ENCODE measurements at regions not wholly inside any gene's neighbourhood (a gene's known extent, or its start where the extent isn't known, plus 50 kb on each side); places are given as distances from the start of the nearest gene placed in this dataset.

DNA sequence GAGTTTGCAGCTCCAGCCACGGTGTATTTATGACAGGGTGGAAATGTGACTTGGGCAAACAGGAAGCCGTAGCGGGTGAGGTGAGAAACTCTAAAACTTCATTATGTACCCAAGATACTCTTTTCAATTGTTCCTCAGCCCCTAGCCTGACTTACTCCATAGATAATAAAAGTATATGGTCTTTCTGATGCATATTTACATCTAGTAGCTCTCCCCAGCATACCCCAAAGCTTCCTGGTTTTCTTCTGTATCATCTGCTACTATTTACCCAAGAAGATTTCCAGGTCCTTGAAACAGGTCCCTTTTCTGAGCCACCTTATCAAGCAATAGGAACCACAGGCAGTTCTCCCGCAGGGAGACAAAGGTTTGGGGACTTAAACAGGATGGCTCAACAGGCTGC, 201.5 kb upstream of the ESRRG start:
- Histone ChIP-seq H3K27me3 (ENCODE audit: control insufficient read depth, insufficient read depth, low read length) (no peaks in the 10 kb centered on the region), H3K4me3 (ENCODE audit: low read length in 3 of 3) (no peak overlapping the region), H3K27ac (ENCODE audit: low read depth in 2 of 2, low read length in 2 of 2) (no peak overlapping the region), H3K9me3 (ENCODE audit: control insufficient read depth in 2 of 3, insufficient read depth in 1 of 3, low read length in 3 of 3) (no peaks in the 10 kb centered on the region), H3K36me3 (ENCODE audit: control insufficient read depth in 2 of 3, insufficient read depth in 3 of 3, low read length in 3 of 3) (no peaks in the 10 kb centered on the region), H3K9ac (ENCODE audit: low read length in 3 of 3) (no peak overlapping the region), H3K4me1 (ENCODE audit: control insufficient read depth in 2 of 3, insufficient read depth in 2 of 3, low read depth in 1 of 3, low read length in 3 of 3) (peaks cover 0 to 11% (median 2%) of the 10 kb centered on the region in 3 donors)
- TF ChIP-seq, protein P1, sequence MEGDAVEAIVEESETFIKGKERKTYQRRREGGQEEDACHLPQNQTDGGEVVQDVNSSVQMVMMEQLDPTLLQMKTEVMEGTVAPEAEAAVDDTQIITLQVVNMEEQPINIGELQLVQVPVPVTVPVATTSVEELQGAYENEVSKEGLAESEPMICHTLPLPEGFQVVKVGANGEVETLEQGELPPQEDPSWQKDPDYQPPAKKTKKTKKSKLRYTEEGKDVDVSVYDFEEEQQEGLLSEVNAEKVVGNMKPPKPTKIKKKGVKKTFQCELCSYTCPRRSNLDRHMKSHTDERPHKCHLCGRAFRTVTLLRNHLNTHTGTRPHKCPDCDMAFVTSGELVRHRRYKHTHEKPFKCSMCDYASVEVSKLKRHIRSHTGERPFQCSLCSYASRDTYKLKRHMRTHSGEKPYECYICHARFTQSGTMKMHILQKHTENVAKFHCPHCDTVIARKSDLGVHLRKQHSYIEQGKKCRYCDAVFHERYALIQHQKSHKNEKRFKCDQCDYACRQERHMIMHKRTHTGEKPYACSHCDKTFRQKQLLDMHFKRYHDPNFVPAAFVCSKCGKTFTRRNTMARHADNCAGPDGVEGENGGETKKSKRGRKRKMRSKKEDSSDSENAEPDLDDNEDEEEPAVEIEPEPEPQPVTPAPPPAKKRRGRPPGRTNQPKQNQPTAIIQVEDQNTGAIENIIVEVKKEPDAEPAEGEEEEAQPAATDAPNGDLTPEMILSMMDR (IDR thresholded peaks at IDR 0.05; ENCODE audit: borderline replicate concordance, extremely low read depth, insufficient read depth), result no peak
- intact Hi-C loops (cut with DNase I), result no loop called here
- DNase-seq, result no peak
- FAIRE-seq, result no peak

DNA sequence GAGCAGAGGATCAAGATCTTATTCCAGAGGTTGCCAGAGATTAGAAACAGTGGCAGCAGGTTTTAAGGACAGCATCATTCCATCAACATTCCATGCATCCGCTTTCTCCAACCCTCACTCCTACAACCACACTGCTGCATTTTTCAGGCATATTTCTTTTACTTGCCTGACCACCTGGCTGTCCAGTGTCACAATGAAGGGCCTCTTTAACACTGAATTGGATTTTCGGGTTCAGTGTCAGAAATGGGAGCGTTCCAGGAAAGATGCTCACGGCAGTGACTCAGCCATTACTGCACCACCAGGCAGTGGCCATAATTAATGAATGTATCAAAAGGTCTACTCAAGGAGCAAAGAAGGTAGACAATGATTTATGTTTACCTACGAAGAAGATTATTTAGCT, 200.4 kb upstream of the ESRRG start:
- Histone ChIP-seq H3K9me3 (ENCODE audit: control insufficient read depth in 2 of 3, insufficient read depth in 1 of 3, low read length in 3 of 3) (no peaks in the 10 kb centered on the region), H3K9ac (ENCODE audit: low read length in 3 of 3) (no peak overlapping the region), H3K4me3 (ENCODE audit: low read length in 3 of 3) (no peak overlapping the region), H3K4me1 (ENCODE audit: control insufficient read depth in 2 of 3, insufficient read depth in 2 of 3, low read depth in 1 of 3, low read length in 3 of 3) (peaks cover 0 to 9% (median 2%) of the 10 kb centered on the region in 3 donors), H3K36me3 (ENCODE audit: control insufficient read depth in 2 of 3, insufficient read depth in 3 of 3, low read length in 3 of 3) (no peaks in the 10 kb centered on the region), H3K27ac (ENCODE audit: low read depth in 2 of 2, low read length in 2 of 2) (no peak overlapping the region), H3K27me3 (ENCODE audit: control insufficient read depth, insufficient read depth, low read length) (no peaks in the 10 kb centered on the region)
- TF ChIP-seq, protein P1 (IDR thresholded peaks at IDR 0.05; ENCODE audit: borderline replicate concordance, extremely low read depth, insufficient read depth), result no peak
- FAIRE-seq (no peak), DNase-seq (no peak)
- intact Hi-C loops (cut with DNase I), result no loop called here

DNA sequence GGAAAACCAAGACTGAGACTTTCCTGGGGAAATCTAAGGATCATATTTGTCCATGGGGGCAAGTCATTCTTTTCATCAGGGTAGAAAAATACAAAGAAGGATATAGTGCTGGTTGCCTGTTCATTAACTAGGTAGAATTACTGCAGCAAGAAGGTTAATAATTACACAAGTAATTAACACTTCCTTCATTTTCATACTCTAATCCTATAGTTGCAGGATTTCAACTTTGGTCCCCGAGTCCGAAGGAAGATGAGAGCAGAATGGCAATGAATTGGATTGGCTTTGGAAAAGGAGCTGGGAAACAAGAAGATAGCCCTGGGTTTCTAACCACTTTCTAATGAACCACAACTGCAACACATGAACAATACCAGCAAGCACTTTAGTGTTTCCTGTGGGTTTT, 199.2 kb upstream of the ESRRG start:
- Histone ChIP-seq H3K9ac (ENCODE audit: low read length in 3 of 3) (no peak overlapping the region), H3K9me3 (ENCODE audit: control insufficient read depth in 2 of 3, insufficient read depth in 1 of 3, low read length in 3 of 3) (no peaks in the 10 kb centered on the region), H3K4me3 (ENCODE audit: low read length in 3 of 3) (no peak overlapping the region), H3K27ac (ENCODE audit: low read depth in 2 of 2, low read length in 2 of 2) (no peak overlapping the region), H3K4me1 (ENCODE audit: control insufficient read depth in 2 of 3, insufficient read depth in 2 of 3, low read depth in 1 of 3, low read length in 3 of 3) (peaks cover 0 to 3% (median 2%) of the 10 kb centered on the region in 3 donors), H3K27me3 (ENCODE audit: control insufficient read depth, insufficient read depth, low read length) (no peaks in the 10 kb centered on the region), H3K36me3 (ENCODE audit: control insufficient read depth in 2 of 3, insufficient read depth in 3 of 3, low read length in 3 of 3) (no peaks in the 10 kb centered on the region)
- FAIRE-seq (no peak), DNase-seq (peak in 1 of 5 donors; percentile 26)
- intact Hi-C loops (cut with DNase I), result no loop called here
- TF ChIP-seq, protein P1 (IDR thresholded peaks at IDR 0.05; ENCODE audit: borderline replicate concordance, extremely low read depth, insufficient read depth), result no peak

DNA sequence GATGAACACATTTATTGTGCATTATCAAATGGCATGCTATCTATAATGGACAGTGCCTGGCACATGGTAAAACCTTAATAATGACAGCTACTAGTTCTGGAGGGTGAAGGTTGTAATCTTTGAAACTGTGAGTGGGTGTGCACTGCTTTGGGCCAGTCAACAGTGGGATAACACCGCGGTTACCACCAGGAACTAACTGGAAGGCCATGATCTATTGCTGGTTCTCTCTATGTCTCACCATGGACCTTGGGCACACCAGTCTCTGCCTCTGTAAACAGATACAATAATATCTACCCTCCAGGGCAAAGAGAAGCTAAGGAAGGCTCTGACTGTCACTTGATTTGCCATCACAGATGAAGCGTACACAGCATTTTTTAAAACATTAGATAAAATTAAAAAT, 198.6 kb upstream of the ESRRG start:
- H3K9ac ChIP-seq (ENCODE audit: low read length in 3 of 3), result no peak overlapping the region
- FAIRE-seq, result no peak
- no peak overlapping the region for H3K4me3 ChIP-seq (ENCODE audit: low read length in 3 of 3)
- H3K4me1 ChIP-seq (ENCODE audit: control insufficient read depth in 2 of 3, insufficient read depth in 2 of 3, low read depth in 1 of 3, low read length in 3 of 3), result peaks cover 0 to 3% (median 2%) of the 10 kb centered on the region in 3 donors
- no peaks in the 10 kb centered on the region for H3K27me3 ChIP-seq (ENCODE audit: control insufficient read depth, insufficient read depth, low read length)
- TF ChIP-seq, protein P1 (IDR thresholded peaks at IDR 0.05; ENCODE audit: borderline replicate concordance, extremely low read depth, insufficient read depth), result no peak
- no peak overlapping the region for H3K27ac ChIP-seq (ENCODE audit: low read depth in 2 of 2, low read length in 2 of 2)
- H3K36me3 ChIP-seq (ENCODE audit: control insufficient read depth in 2 of 3, insufficient read depth in 3 of 3, low read length in 3 of 3), result no peaks in the 10 kb centered on the region
- no peak for DNase-seq
- intact Hi-C loops (cut with DNase I), result no loop called here
- H3K9me3 ChIP-seq (ENCODE audit: control insufficient read depth in 2 of 3, insufficient read depth in 1 of 3, low read length in 3 of 3), result no peaks in the 10 kb centered on the region

Measured in kidney (tissue), 13 donors.